GM18951 (cell line): ENCODE measurements at regions not wholly inside any gene's neighbourhood (a gene's known extent, or its start where the extent isn't known, plus 50 kb on each side); places are given as distances from the start of the nearest gene placed in this dataset.

Experiments
- POLR2A ChIP-seq: IDR thresholded peaks from 4 replicates; pipeline ENCODE4 v1.6.1; 2011; ENCODE audit warnings: mild to moderate bottlenecking; ENCODE audit not compliant: insufficient read length, insufficient read depth; ENCODE audit errors: extremely low read depth
- in situ Hi-C: fragments of 300-500 bp; cut with MboI; formaldehyde crosslinking; loops from one replicate; pipeline ENCODE4 v1.12.0; 2022; ENCODE audit warnings: low sequenced_read_pairs, mixed read lengths, inconsistent platforms; ENCODE audit not compliant: unreplicated experiment

DNA sequence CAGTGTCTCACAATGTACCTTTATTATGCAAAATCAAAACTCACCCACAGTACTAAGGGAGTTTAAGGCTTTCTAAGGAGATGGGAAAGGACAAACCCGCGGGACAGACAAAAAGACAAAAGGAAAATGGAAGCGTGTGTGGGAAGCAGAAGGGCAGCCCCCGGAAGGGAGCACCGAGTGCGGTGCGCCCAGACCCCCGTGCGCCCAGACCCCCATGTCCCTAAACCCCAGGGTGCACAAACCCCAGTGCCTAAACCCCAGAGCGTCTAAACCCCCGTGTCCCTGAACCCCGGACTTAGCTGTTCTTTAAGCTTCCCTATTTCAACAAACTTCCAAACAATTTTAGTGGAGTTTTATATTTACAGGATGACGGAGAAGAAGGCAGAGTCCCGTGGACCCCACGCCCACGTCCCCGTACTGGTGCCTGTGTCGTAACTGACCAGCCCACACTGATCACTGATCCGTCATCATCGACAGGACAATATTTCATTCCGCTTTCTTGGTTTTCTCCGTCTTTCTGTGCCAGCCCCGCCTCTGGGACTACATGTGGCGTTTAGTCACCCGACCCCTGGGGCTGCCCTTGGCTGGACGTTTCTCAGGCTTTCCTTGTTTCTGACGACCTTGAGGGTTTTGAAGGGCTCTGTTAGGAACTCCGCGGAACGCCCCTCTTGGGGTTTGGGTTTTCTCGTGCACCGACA is 76.9 kb downstream of the RTP5 start:
- TF ChIP-seq POLR2A, result no peak
- in situ Hi-C loops, result no loop called here

DNA sequence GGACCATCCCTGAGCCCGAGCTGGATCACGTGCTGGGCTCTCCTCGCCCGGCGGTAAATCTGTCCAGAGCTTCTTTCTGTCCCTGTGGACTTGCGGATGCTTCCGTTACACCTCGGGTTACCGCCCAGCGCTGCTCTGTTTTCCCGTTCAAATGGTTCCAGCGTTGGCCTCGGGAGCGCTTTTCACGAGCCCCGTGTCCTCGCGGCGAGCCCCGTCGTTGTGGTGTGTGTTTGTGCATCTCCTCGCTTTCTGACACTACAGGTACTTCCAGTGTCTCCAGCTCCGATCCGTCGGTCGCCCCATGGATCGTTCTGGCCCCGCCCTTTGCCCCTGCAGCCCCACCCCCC is 77.4 kb downstream of the RTP5 start:
- in situ Hi-C loops, result no loop called here
- TF ChIP-seq POLR2A, result no peak

DNA sequence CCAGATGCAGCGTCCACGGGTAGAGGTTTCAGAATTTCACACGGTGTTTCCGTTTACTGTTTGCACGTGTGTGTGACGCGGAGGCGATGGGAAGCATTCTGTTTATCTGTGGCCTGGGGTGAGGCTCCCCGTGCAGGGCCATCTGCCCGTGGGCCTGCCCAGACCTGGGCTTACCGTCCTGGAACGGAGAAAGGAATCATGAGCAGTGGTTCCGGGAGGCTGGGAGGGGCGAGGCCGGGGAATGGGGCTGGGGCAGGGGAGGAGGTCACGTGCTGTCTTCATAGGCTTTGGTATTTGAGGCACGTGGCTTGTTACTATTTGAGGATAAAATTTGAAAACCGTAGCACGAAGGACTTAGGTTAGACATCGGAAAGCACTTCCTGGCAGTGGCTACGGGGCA is 77.9 kb downstream of the RTP5 start:
- no peak for TF ChIP-seq POLR2A
- in situ Hi-C loops, result no loop called here

DNA sequence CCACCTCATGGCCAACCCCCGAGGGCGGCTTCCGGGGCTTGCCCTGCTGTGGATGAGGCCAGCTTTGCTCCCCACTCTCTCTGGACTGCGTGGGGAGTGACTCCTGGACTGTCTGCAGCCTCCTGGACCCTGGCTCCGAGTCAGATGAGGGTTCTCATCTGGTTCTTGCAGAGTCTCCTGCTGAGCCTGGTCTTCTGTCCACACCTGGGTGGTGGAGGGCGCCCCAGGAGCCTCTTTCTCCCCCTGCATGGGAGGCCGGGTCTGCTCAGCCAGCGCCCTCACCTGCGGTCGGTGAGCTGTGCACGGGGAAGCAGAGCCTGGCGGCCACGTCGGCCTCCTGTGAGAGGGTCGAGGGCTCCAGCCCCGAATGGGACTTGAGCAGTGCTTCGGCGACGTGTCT is 78.3 kb downstream of the RTP5 start:
- in situ Hi-C loops, result no loop called here

DNA sequence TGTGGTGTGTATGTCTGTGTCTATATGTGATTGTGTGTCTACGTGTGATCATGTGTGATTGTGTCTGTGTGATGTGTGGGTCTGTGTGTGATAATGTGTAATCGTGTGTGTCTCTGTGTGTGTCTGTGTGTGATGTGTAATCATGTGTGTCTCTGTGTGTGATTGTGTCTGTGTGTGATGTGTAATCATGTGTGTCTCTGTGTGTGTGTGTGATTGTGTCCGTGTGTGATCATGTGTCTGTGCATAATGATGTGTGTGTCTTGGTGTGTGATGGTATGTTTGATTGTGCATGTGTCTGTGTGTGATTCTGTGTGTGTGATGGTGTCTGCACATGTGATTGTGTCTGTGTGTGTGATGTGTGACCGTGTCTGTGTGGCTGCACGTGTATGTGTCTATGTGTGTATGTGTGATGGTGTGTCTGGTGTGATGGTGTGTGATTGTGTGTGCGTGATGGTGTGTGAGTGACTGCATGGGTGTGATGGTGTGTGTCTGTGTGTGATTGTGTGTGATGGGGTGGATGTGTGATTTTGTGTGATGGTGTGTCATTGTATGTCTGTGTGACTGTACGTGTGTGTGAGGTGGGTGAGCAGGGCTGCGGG is 78.9 kb downstream of the RTP5 start:
- TF ChIP-seq POLR2A, result no peak
- in situ Hi-C loops, result no loop called here

More for the DNA sequence above, 78.3 kb downstream of the RTP5 start:
- no peak for TF ChIP-seq POLR2A

DNA sequence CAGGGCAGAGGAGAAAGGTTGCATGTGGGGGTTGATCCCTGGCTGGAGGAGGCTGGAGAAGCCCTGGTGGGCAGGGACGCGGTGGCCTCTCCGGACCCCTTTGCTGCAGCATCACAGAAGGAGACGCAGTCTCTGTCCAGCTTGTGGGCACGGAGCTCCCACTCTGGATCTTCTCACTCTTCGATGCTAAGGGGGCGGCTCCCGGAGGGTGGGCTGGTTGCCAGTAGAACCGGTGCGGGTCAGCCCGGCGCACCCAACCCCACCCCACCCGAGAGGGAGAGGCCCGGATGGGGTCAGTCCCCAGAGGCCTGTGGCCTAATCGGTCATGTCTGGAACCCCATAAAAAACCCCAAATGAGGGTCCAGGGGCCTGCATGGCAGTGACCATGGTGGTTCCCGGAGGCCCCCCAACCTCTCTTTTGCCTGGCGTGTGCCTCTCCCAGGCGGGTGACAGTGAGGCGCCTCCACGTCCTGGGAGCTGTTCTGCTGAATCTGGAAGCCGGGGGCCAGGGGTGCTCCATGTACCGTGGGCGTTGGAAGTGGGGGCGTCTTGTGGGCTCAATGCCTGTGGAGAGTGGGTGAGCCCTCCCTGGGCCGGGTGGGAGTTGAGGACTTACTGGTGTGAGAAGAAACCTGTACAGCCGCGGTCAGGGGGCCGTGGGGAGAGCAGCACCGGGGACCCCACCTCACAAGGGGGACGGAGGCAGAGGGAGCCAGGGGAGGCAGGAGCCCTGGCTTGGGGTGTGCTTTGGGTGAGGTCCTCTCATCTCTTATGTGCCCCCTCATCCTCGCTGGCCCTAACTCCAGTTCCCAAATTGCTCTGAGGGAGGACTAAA is 79.6 kb downstream of the RTP5 start:
- TF ChIP-seq POLR2A, result no peak
- in situ Hi-C loops, result no loop called here

DNA sequence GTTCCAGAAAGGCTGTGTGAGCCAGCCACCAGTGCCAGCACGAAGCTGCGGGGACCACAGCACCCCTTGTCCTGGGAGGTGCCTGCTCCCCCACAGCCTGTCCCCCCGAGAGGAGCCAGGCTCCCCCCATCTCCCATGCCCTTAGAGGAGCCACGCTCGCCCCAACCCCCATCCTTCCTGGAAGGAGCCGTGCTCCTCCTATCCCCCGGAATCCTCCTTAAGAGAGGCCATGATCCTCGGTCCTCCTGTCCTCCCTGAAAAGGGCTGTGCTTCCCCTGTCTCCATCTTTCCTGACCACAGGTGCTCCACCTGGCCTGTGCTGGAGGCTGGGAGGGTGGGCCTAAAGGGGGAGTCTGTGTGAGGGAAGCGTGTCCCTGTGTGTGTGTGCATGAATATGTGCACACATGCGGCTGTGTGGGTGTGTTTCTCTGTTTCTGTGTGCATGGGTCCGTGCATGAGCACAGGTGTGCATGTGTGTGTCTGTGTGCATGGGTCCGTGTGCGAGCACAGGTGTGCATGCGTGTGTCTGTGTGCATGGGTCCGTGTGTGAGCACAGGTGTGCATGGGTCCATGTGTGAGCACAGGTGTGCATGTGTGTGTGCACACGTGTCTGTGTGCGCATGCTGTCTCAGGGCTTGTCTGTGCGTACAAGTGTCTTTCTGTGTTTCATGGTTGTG is 80.3 kb downstream of the RTP5 start:
- no peak for TF ChIP-seq POLR2A
- in situ Hi-C loops, result no loop called here

DNA sequence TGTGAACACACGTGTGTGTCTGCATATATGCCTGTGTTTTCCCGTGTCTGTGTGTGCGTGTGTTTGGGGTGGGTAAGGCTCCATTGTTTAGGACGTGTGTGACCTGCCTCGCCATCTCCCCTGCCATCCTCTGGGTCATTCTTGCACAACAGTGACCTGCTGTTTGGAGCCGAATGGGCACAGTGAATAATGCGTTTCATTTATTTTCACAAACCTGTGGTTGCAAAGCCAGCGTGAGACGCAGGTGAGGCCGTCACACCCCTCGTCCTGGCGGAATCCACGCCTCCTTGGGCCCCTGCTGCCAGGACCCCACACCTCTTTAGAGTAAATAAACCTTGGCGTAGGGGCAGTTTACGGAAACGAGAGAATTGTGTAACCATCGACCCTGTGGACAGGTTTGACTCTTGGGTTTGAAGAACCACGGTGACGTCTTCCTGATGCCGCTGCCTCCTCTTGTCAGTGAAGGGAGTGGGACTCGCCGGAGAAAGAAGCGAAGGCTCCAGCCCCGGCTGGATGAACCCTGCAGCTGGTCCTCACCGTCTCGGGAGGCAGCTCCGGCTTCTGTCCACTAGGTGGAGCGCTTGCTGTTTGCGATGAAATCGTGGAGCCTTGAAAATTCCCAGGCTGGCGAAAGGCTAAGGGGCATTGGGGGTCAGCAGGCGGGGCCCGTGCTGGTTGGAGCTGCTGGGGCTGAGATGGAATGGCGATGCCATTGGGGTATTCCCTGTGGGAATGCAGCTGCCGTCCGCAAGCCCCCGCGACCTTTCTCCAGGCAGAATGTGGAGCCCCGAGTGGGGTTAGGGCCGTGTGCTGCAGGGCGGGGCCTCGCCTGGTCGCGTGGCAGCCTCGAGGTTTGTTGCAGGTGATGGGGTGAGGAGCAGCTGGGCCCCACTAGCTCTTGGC is 81.1 kb downstream of the RTP5 start:
- in situ Hi-C loops, result no loop called here
- TF ChIP-seq POLR2A, result no peak

DNA sequence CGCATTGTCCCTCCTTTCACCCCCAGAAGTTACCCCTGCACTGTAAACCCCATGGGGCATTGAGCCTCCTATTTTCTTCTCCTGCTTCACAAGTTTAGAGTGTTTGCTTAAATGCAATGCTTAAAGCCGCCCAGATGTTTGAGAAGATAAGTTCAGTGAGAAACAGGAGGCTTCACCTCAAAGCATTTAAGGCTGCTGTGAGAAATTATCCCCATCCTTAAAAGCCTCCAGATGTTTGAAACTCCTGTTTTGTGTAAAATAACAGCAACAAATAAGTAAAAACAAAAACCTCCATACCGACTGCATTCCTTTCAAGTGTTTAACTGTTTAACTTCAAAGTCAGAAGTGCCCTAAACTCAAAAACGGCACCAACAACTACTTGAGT is 81.8 kb downstream of the RTP5 start:
- in situ Hi-C loops, result no loop called here
- TF ChIP-seq POLR2A, result no peak

DNA sequence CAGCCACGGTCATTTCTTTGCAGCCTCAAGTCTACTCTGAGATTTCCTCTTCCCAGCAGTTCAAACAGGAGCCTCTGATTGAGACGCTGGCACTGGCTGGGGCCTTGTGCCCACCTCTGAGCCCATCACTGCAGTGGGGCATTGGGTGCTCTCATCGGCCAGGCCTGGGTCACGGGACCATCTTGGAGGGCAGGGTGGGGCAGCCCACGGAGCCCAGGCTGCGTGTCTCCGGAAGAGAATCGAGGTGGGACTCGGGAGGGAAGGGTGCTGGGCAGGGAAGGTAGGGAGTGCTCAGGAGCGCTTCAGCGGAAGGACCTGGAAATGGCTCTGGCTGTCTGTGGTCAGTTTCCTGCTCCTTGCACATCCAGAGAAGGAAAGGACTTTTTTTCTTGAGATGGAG is 82.4 kb downstream of the RTP5 start:
- no peak for TF ChIP-seq POLR2A
- in situ Hi-C loops, result no loop called here

DNA sequence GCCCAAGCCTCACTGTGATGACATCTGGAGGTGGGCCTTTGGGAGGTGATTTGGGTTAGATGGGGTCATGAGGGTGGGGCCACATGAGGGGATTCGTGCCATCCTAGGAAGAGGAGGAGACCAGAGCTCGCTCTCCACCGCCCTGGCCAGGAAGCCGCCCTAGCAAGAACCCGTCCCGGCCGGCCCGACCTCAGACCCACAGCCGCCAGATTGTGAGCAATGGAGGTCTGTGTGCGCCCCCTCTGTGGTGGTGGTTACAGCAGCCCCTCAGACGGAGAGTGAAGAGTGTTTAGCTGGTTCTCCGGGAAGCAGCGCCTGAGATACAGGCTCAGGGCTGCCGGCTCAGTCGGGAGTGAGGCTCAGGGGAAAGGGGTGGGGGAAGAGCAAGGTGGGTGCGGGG is 83.3 kb downstream of the RTP5 start:
- TF ChIP-seq POLR2A, result no peak
- in situ Hi-C loops, result no loop called here

DNA sequence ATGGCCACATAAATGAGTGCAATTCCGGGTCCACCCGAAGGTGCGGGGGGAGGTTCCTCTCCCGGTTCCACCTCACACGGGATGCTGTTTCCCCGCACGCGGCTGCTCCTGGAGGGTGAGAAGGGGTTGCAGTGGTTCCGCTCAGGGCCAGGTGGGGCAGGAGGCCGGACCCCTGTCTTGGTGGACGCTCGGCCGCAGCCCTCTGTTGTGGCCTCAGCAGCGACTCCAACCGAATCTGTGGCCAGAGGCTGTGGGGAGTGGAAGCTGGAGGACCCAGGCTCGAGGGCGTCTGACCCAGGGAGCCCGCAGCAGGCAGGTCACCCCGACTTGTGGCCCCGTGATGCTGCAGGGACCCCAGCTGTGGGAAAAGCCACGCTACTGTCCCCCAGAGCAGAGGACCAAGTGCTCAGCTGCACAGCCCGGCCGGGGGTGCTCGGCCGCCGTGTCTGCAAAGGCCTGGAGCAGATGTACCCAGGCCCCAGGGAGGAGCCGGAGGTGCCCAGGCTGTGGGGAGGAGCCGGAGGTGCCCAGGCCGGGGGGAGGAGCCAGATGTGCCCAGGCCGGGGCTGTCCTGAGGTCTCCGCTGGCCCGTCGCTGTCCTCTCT is 83.9 kb downstream of the RTP5 start:
- in situ Hi-C loops, result no loop called here
- TF ChIP-seq POLR2A, result no peak
